Pancreas (tissue), 10 donors: ENCODE measurements at regions not wholly inside any gene's neighbourhood (a gene's known extent, or its start where the extent isn't known, plus 50 kb on each side); places are given as distances from the start of the nearest gene placed in this dataset.

ENCODE experiments used
- ATAC-seq, 4 donors: fragments of 200-7000 bp; cut with Tn5 transposase; one replicate each; pipeline versions ENCODE4 v1.8.0 to v1.9.1; 2020; ENCODE audit warnings: mild to moderate bottlenecking in 4 of 4, moderate library complexity in 4 of 4
- DNase-seq, 6 donors: peaks; one replicate each; pipeline ENCODE4 v3.0.0-alpha.2; 2020
- FAIRE-seq: peaks from 2 replicates; lab custom pipeline; 2012; peaks lifted over from hg19 to GRCh38; lab: Jason Lieb, UNC
- H3K27ac ChIP-seq, 4 donors: fragments of 200-600 bp; sonication (generic); 1 replicate in 3 of 4; 2 replicates in 1 of 4; pipeline versions ENCODE4 v1.5.0 to v1.8.0; 2020
- H3K27me3 ChIP-seq, 4 donors: fragments of 200-600 bp; one replicate each; pipeline ENCODE4 v1.8.0; 2021
- H3K36me3 ChIP-seq, 3 donors: fragments of 200-600 bp; sonication (generic) in 1 of 3; one replicate each; pipeline versions ENCODE4 v1.5.0 to v1.8.0; 2020 to 2021
- H3K4me1 ChIP-seq, 3 donors: fragments of 200-600 bp; one replicate each; pipeline ENCODE4 v1.8.0; 2021
- H3K4me3 ChIP-seq, 4 donors: fragments of 200-600 bp; sonication (generic) in 2 of 4; one replicate each; pipeline versions ENCODE4 v1.5.0 to v1.8.0; 2020 to 2021
- H3K9me3 ChIP-seq, 4 donors: fragments of 200-600 bp; one replicate each; pipeline ENCODE4 v1.8.0; 2021
- WGBS, 2 donors: extraction: QIAGEN DNeasy Blood & Tissue Kit; methylation state at CpG; one replicate each; pipeline ENCODE4 v1.1.7; 2013; 5-methylcytosine and 5-hydroxymethylcytosine counted together
- intact Hi-C, 3 donors: fragments of 100-400 bp; cut with DNase I; formaldehyde crosslinking; loops; one replicate each; pipeline versions ENCODE4 v1.11.1 to v1.14.2; 2022
- TF ChIP-seq, protein P1 (sequence below), 4 donors: fragments of 200-600 bp; sonication (generic) in 3 of 4; IDR thresholded peaks; one replicate each; pipeline versions ENCODE4 v1.5.0 to v1.8.0; 2021; ENCODE audit warnings: antibody characterized with exemption in 4 of 4
- donor health status: healthy with polysubstance abuse.
- donor health status: DM: no; HTN: no; CAD: no; lungs with moderate emphysema.
- donor health status: DM: no; HTN: no; CAD: no.
- donor health status: control.
- donor health status: control.
- donor health status: Bipolar disorder and iron deficiency.
- donor health status: DM: yes; HTN: yes; CAD: no.
- donor health status: DM: no; HTN: no; CAD: no.
- donor health status: DM: no; HTN: no; CAD: no.
- donor health status: DM: yes; HTN: yes; CAD: no.

DNA sequence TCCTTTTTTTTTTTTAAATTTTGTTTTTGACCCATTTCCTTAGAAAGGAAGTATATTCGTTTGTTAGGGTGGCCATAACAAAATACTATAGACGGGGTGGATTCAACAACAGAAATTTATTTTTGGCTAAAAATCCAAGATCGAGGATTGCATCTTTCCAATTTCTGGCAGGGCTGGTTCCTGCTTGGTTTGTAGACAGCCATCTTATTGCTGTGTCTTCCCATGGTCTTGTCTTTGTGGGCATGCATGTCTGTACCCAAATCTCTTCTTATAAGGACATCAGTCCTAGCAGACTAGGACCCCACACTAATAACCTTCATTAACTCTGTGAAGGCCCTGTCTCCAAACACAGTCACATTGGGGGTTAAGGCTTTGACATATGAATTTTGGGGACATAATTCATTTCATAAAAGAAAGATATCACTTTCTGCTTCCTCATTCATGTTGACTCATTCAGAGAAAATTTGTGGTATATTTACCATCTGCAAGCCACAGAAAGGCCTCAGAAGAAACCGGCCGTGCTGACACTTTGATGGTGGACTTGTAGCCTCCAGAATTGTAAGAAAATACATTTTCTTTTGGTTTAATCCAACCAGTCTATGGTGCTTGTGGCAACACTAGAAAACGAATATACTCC lies 262.1 kb downstream of the LPIN1 start:
- FAIRE-seq = no peak
- WGBS, 2 donors = 78 to 80% methylated on average over 6 of the region's 6 CpGs

DNA sequence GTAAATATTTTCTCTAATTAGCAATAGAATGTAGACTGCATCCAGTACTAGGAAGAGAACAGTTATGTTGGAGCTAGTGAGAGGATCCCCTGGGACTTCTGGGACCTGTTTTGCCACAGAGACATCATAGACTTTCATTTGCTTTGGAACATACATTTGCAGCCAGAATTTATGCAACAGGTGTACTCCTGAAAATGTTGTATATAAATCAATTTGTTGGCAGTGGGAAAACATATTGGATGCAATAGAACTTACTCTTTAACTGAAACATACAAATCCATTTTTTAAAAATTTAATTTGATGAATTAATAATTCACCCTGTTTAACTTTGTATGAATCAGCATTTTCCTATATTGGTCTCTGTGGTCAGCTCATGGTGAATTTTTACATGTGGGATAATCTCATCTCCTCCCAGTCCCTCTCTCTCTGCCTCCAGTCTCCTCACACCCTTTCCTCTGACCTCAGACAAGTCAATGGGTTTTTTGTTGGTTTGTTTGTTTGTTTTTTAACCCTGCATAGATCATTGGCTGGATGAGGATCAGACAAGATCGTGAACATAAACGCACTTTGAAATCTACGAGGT lies 263.0 kb downstream of the LPIN1 start:
- Histone ChIP-seq H3K4me3 (no peak overlapping the region), H3K36me3 (no peaks in the 10 kb centered on the region), H3K27me3 (no peaks in the 10 kb centered on the region), H3K27ac (no peak overlapping the region), H3K9me3 (no peaks in the 10 kb centered on the region), H3K4me1 (peaks cover 0 to 10% (median 0%) of the 10 kb centered on the region in 3 donors)
- no peak for FAIRE-seq
- ATAC-seq = no peak
- no peak for DNase-seq
- intact Hi-C loops = no loop called here
- TF ChIP-seq, protein P1, sequence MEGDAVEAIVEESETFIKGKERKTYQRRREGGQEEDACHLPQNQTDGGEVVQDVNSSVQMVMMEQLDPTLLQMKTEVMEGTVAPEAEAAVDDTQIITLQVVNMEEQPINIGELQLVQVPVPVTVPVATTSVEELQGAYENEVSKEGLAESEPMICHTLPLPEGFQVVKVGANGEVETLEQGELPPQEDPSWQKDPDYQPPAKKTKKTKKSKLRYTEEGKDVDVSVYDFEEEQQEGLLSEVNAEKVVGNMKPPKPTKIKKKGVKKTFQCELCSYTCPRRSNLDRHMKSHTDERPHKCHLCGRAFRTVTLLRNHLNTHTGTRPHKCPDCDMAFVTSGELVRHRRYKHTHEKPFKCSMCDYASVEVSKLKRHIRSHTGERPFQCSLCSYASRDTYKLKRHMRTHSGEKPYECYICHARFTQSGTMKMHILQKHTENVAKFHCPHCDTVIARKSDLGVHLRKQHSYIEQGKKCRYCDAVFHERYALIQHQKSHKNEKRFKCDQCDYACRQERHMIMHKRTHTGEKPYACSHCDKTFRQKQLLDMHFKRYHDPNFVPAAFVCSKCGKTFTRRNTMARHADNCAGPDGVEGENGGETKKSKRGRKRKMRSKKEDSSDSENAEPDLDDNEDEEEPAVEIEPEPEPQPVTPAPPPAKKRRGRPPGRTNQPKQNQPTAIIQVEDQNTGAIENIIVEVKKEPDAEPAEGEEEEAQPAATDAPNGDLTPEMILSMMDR (IDR thresholded peaks at IDR 0.05) = no peak
- 68 to 72% methylated on average over 3 of the region's 3 CpGs for WGBS, 2 donors

More for the DNA sequence above, 262.1 kb downstream of the LPIN1 start:
- Histone ChIP-seq H3K36me3 (no peaks in the 10 kb centered on the region), H3K4me3 (no peak overlapping the region), H3K27ac (no peak overlapping the region), H3K4me1 (peaks cover 0 to 10% (median 0%) of the 10 kb centered on the region in 3 donors), H3K9me3 (no peaks in the 10 kb centered on the region), H3K27me3 (no peaks in the 10 kb centered on the region)
- no peak for ATAC-seq
- no peak for DNase-seq
- TF ChIP-seq, protein P1 (IDR thresholded peaks at IDR 0.05) = no peak
- intact Hi-C loops = no loop called here

DNA sequence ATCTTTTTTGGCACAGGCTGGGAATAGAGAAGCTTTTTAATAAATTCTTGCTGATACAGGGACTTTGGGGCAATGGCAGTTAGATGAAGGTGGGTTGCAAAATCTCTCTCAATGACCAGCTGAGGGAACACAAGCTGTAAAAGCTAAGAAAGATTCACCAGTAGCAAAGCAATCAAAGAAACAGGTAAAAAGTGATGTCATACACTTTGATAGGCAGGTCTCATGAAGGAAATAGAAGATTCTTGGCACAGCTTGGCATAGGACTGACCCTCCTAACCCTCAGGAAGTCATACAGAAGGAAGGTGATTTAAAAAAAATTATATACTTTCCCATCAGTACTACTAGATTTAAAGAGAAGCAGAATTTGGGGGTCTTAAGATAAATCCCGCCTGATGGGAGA lies 263.6 kb downstream of the LPIN1 start:
- Histone ChIP-seq H3K4me3 (no peak overlapping the region), H3K36me3 (no peaks in the 10 kb centered on the region), H3K27me3 (no peaks in the 10 kb centered on the region), H3K9me3 (no peaks in the 10 kb centered on the region), H3K27ac (no peak overlapping the region), H3K4me1 (peaks cover 0 to 10% (median 0%) of the 10 kb centered on the region in 3 donors)
- no peak for DNase-seq
- TF ChIP-seq, protein P1 (IDR thresholded peaks at IDR 0.05) = no peak
- intact Hi-C loops = no loop called here
- no peak for FAIRE-seq
- WGBS, 2 donors = 82 to 89% methylated on average over 1 of the region's 1 CpG
- no peak for ATAC-seq

DNA sequence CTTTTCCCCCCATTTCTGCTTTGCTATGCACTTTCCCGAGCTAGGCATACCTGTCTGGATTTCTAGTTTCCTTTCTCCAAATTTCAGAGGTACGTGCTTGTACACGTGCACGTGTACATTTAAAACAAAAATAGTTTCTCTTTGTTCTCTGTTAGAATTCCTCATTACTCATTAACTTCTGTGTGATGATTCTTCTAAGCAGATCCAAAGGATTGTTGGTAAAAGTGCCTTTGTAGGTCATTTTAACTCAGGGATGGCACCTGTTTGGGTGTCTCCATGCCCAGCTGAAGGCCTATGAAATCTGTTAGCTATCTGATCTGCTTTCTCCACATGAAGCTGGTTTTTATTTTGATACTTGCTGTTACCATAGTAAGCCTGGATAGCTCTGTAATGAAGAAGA lies 264.3 kb downstream of the LPIN1 start:
- no peak overlapping the region for H3K4me3 ChIP-seq
- H3K27ac ChIP-seq = no peak overlapping the region
- H3K9me3 ChIP-seq = no peaks in the 10 kb centered on the region
- H3K27me3 ChIP-seq = no peaks in the 10 kb centered on the region
- no peak for DNase-seq
- intact Hi-C loops = no loop called here
- TF ChIP-seq, protein P1 (IDR thresholded peaks at IDR 0.05) = no peak
- H3K36me3 ChIP-seq = no peaks in the 10 kb centered on the region
- no peak for FAIRE-seq
- 35 to 37% methylated on average over 4 of the region's 4 CpGs for WGBS, 2 donors
- peaks cover 0 to 10% (median 0%) of the 10 kb centered on the region in 3 donors for H3K4me1 ChIP-seq
- ATAC-seq = peak in 1 of 4 donors; percentile 9
